ENCODE measurements at regions not wholly inside any gene's neighbourhood (a gene's known extent, or its start where the extent isn't known, plus 50 kb on each side); places are given as distances from the start of the nearest gene placed in this dataset.
"Not testable (repeated sequence)": the region's sequence is repeated elsewhere in the genome, so short reads cannot be mapped to it uniquely, and the experiment has no call there.

DNA sequence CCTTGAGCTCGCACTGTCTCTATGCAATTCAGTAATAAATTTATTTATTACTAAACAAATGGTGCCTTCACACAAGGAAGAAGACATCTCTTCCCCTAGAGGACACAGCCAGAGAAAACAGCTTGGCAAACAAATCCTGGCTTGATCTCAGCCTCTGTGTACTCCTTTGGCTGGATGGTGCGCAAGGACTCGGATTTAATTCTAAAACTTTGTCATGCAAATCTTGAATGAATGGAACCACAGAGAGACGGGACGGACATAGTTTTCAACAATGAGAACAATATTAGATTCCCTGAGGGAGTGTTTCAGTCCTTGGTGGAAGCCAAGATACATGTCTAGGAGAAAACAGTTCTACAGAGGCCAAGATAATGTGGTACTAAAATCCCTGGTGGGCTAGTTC, 349.5 kb downstream of the NPIPA8 start:
- DNase-seq (ENCODE audit: low read depth in 2 of 2): no peak

DNA sequence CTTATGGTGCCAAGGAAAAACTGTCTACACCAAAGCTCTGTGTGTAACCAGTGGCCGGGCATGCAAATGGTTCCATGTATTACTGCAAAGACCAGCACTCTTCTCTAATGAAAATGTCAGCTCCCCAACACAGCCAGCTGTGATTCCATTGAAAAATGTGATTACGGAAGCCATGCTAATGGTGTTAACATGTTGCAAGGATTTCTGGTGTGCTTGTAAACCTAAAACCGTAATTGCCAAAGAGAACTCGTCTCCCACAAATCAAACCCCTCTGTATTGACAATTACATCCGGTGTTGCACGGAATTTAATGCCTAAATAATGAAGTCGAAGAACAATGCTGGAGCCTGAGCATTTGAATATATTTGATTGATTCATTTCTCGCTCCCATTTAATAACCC, 351.7 kb downstream of the NPIPA8 start:
- no peak for DNase-seq (ENCODE audit: low read depth in 2 of 2)

DNA sequence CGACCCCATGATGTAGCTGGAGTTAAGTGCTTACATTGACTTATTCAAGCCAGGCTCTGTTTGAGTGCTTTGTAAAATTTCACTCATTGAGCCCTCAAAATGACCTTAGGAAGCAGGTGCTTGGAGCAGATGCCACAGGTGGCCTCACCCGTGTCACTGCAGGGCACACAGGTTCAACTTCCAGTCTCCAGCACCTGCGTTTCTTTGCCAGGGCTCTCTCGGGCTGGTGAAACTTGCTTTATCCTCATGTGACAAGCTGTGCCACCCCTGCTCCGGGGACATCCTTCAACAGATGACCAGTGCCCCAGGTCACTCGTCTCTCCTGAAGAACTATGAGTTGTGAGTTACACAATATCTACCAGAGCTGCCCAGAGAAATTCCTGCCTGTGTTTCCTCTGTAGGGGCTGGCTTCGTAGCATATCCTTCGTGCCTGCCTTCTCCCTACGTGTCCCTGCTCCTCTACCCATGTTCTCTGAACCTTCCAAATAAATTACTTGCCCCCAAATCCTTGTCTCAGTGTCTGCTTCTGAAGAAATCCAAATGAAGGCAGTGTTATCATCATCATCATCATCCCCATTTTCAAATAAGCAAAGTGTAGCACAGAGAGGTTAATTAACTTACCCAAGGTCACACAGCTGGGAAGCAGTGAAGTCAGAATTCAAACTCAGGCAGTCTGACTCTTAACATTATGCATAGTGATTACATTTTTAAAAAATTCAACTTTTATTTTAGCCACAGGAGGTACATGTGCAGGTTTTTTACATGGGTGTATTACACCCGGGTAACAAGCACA, 352.5 kb downstream of the NPIPA8 start:
- DNase-seq (ENCODE audit: low read depth in 2 of 2): no peak

DNA sequence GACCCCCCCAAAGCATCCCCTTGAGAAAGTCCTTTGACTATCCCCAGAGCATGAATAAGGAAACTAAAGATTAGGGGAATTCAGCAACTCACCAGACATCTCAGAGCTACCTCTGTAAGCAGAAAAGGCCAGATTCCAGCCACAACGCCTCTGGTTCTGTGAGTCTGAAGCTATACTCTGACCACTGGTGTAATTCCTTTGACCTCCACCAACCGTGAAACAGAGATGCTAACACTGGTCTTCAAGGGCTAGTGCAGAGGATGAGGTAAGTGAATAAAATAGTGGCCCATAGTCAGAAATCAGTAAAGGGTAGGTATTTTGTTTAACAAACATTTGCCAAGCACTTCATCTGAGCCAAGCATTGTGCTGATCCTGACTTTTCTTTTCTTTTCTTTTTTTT, 353.4 kb downstream of the NPIPA8 start:
- no peak for DNase-seq (ENCODE audit: low read depth in 2 of 2)

- DNase-seq (ENCODE audit: low read depth in 2 of 2): no peak
Measured at GRCh38 chr16:17977260-17977659, 359.3 kb downstream of the NPIPA8 start.

- DNase-seq (ENCODE audit: low read depth in 2 of 2): no peak
Measured at GRCh38 chr16:17972460-17972943, 364.0 kb downstream of the NPIPA8 start.

DNA sequence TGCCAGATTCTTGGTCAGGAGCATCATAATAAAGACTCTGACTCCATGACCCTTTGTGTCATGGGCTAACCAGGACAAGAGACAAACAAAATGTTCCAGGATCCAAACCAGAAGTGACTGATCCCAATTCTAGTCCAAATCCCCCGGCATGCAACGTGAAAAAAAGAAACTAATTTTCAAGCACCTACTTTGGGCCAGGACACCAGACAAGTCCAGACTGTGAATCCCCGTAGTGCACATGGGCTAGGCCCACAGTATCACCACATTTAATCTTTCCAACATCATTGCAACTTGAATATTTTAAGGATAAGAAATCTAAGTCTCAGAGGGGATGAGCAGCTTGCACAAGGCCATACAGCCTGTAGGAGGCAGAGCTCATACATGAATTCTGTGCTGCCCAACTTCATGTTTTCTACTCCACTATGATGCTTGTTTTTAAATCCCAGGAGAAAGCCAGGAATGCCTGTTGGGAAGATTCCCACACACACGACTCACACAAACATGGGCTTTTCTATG, 365.7 kb downstream of the NPIPA8 start:
- DNase-seq (ENCODE audit: low read depth in 2 of 2): no peak

- no peak for DNase-seq (ENCODE audit: low read depth in 2 of 2)
Measured at GRCh38 chr16:17970157-17970765, 366.3 kb downstream of the NPIPA8 start.

GRCh38 chr16:17965133-17965900, 371.2 kb downstream of the NPIPA8 start:
- no peak for DNase-seq (ENCODE audit: low read depth in 2 of 2)

GRCh38 chr16:17964196-17964595, 372.3 kb downstream of the NPIPA8 start:
- DNase-seq (ENCODE audit: low read depth in 2 of 2): no peak

- no peak for DNase-seq (ENCODE audit: low read depth in 2 of 2)
Measured at GRCh38 chr16:17963185-17963836, 373.2 kb downstream of the NPIPA8 start.

DNA sequence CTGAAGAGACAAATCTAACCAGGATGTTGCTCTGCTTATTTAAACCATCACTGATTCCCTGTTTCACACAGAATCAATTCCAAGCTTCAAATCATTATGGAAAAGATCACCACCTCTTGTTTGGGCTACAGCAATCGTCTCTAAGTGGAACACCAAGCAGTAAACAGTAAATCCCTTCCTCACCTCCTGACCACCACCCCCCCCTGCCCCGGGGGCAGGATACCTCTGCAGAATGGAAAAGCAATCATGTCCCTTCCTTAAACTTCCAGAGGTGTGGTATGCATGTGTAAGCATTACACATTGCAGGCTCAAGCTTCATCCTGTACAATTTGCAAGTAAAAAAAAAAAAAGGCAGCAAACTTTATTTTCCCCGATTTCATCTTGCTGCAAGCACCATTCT, 373.8 kb downstream of the NPIPA8 start:
- DNase-seq (ENCODE audit: low read depth in 2 of 2): no peak

DNA sequence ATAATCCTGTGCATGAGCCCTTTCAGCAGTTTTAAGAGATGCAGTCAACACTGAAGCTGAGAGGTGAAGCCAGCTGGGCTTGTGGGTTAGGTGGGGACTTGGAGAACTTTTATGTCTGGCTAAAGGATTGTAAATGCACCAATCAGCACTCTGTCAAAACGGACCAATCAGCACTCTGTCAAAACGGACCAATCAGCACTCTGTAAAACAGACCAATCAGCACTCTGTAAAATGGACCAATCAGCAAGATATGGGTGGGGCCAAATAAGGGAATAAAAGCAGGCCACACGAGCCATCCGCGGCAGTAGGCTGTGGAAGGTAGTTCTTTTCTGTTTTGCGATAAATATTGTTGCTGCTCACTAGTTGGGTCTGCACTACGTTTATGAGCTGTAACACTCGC, 374.7 kb downstream of the NPIPA8 start:
- not testable (repeated sequence) for DNase-seq (ENCODE audit: low read depth in 2 of 2)

GRCh38 chr16:17951378-17951777, 385.2 kb downstream of the NPIPA8 start:
- no peak for DNase-seq (ENCODE audit: low read depth in 2 of 2)

GRCh38 chr16:17949982-17950250, 386.6 kb downstream of the NPIPA8 start:
- DNase-seq (ENCODE audit: low read depth in 2 of 2): no peak

- DNase-seq (ENCODE audit: low read depth in 2 of 2): no peak
Measured at GRCh38 chr16:17949141-17949981, 387.2 kb downstream of the NPIPA8 start.

DNA sequence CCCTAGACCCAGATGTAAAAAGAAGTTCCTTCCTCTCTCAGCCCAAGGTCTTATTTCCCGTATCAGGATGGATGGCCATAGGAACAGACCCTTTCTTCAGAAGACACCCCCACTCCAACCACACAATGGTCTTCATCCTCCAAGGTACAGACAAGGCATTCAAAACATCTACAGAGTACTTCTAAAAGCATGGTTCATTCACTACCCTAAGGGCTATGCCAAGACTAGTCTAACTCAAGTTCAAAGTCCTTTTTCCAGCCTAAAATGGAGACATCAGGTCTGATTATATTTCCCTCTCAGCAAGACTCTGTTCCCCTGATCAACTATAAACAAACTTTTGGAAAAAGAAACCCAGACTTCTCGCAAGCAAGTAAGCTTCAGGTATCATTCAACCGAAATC, 388.9 kb downstream of the NPIPA8 start:
- no peak for DNase-seq (ENCODE audit: low read depth in 2 of 2)

DNA sequence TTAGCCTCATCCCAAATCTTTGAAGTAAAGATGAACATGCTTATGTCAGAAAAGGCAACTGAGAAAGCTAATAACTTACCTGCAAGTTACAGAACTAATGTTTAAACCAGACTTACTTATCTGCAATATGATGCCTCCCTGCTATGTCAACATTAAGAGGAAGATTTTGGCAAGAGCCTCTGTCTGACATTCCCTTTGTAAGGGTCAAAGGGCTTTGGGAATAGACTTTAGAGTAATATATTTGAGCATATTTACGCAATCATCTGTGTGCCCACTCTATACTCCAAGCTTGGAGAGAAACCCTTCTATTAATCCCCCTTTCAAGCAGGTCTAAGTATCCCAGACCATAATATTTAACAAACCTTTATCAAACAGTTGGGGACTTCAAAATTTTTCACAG, 389.4 kb downstream of the NPIPA8 start:
- no peak for DNase-seq (ENCODE audit: low read depth in 2 of 2)

GRCh38 chr16:17945080-17945601, 391.4 kb downstream of the NPIPA8 start:
- DNase-seq (ENCODE audit: low read depth in 2 of 2): no peak

- DNase-seq (ENCODE audit: low read depth in 2 of 2): no peak
Measured at GRCh38 chr16:17944345-17944744, 392.2 kb downstream of the NPIPA8 start.

GRCh38 chr16:17942067-17942466, 394.5 kb downstream of the NPIPA8 start:
- no peak for DNase-seq (ENCODE audit: low read depth in 2 of 2)
